CD4-positive, alpha-beta T cell treated with Interleukin-15 for 4 hours (primary cell): ENCODE measurements at regions not wholly inside any gene's neighbourhood (a gene's known extent, or its start where the extent isn't known, plus 50 kb on each side); places are given as distances from the start of the nearest gene placed in this dataset.
"Not testable (repeated sequence)": the region's sequence is repeated elsewhere in the genome, so short reads cannot be mapped to it uniquely, and the experiment has no call there.

Source experiments
- DNase-seq: peaks from one replicate; pipeline ENCODE4 v3.0.0-alpha.2; 2020; ENCODE audit warnings: low spot score

DNA sequence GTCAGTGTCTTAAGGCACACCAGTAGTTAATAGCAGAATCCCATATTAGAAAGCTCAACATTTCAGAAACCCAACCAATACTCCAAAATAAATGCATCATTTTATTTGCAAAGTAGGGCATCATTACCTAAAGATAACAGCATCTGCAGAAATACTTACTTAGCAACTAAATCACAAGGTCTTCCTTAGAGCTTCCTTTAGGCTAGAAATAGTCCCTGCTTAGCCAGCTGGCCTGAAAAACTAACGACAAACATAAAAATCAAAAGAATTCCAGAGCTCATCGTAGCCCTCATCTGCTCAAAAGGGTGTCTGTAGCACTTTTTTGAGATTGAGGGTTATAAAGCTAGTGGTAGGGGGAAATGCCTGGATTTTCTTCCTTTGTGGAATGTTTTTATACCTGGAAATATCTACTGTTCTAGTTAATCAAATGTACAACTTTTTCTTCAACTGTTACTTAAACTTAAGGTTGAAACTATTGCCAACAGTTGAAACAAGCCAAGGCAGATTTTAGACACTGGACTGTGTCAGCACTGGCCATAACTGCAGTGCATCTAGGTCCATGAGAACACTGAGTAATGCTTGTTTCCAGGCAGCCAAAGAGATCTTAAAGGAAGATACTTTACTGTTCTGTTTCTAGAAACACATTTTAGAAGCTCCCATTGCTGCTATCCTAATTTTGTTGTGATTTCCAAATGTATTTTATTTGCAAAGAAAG lies 129.4 kb upstream of the RASA1 start:
- no peak for DNase-seq

DNA sequence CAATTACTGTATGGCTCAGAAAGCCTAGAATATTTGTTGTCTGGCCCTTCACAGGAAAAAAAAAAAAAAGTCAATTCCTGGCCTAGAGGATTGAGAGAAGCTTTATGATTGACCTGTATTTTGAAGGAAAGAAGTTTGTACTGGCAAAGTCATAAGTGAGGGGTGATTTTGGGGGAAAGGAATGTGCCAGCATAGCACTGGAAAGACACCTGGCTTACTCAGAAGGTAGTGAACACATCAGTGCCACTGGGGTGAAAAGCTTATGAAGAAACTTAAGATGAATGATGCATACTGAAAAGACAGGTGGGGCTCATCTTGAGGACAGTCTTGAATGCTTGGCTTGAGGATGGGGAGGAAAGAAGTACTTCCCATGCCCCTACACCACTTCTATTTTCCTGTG lies 127.9 kb upstream of the RASA1 start:
- DNase-seq = no peak

DNA sequence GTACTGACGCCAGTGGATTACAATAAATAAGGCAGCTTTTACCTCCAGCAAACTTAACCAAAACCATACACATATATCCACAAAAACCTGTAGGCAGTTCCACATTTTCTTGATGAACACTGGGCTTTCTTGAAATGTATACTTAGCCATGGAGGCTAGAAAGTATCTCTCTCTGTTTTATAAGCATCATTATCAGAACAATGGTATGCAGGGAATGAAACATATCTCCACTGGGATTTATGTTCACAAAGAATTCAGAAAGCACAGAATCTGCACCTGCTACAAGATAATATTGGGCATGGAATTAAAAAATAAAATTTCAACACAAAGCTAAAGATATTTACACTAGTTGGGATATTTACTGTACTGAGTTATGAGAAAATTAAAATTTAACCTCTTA lies 126.1 kb upstream of the RASA1 start:
- no peak for DNase-seq

DNA sequence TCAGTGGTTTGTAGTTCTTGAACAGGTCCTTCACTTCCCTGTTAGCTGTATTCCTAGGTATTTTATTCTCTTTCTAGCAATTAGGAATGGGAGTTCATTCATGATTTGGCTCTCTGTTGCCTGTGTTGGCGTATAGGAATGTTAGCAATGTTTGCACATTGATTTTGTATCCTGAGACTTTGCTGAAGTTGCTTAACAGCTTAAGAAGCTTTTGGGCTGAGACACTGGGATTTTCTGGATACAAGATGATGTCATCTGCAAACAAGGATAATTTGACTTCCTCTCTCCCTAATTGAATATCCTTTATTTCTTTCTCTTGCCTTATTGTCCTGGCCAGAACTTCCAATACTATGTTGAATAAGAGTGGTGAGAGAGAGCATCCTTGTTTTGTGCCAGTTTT lies 121.8 kb upstream of the RASA1 start:
- not testable (repeated sequence) for DNase-seq

DNA sequence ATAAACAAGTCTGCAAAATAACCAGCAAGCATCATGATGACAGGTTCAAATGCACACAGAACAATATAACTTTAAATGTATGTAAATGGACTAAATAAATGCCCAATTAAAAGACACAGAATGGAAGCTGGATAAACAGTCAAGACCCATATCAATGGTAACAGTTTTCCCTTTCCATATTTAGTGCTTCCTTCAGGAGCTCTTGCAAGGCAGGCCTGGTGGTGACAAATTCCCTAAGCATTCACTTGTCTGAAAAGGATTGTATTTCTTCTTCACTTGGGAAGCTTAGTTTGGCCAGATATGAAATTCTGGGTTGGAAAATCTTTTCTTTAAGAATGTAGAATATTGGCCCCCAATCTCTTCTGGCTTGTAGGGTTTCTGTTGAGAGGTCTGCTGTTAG lies 120.2 kb upstream of the RASA1 start:
- no peak for DNase-seq

DNA sequence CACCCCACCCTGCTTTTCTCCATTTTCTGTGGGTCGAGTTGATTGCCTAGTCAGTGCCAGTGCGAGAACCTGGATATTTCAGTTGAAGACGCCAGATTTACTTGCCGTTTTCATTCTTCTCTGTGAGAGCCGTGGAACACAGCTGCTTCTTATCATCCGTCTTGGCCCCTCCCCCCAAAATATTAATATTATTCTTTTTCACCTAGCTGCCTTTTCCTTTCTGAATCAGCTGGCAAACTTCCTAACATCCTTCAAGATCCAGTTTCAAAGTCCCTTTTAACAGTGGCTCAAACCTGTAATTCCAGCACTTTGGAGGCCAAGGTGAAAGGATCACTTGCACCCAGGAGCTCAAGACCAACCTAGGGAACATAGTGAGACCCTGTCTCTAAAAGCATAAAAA lies 117.1 kb upstream of the RASA1 start:
- no peak for DNase-seq

DNA sequence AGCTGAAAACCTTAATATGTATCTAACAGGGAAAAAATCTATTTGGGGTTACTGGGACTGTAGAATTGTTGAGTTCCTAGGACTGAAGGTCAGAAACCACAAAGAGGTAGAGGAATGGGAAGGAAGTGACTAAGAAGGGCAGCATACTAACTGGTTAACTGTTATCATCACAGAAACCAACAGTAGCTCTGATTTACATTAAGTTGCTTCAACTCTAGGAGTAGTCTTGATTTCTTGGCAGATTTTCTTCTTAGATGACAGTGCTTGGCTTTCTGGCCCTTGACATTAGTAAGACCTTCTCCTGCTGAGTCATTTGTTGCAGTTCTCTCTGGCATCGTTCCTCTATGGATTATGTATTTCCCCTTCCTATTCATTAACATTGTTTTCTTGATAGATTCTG lies 116.1 kb upstream of the RASA1 start:
- DNase-seq = no peak

DNA sequence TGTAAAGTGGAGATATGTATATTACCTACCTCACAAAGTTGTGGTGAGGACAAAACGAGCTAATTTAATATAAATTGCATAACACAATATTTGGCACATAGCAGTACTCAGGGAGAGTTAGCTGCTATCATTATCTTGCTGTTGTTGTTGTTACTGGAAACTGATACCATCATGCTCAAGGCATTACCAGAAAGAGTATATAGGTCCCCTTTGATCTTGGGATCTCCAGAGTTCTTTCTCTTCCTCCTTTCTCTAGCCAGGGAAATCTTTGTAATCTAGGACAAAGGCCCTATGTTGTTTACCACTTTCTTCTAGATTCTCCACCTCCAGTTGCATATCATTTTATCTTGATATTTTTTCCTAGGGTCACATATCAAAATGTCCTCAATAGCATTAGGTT lies 114.8 kb upstream of the RASA1 start:
- no peak for DNase-seq

DNA sequence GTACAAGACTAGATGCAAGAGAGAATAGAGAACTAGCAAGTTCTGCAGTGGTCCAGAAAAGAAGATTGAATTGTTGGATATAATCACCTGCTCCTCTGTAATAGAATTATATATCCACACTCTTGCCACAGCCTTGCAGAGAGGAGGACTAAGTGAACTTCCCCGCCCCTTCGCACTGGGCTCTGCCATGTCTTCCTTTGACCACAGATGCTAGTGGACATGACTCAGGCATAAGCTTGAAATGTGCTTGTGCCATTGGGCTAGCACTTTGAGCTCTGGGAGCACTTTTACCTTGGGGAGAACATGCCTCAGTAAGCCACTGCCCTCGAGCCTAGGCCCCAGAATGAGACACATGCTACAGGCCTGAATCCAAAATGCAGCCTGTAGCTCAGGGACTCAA lies 113.5 kb upstream of the RASA1 start:
- DNase-seq = no peak

DNA sequence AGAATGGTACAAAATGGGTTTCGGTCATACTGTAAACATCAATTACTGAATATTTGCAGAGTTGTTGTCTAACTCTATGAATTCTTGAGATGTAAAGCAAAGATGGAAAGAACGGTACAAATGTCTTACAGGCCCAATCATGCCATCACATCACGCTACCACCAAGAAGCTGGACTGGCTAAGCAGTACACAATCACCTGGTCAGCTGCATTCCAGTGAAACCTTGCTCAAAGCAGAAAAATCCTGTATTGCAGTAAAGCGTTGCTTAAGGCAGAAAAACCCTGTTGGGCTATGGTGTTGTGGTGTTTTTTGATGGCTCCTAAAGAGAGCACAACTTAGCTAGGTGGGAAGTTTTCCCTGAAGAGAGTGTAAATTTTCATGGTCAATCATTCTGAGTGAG lies 112.6 kb upstream of the RASA1 start:
- no peak for DNase-seq

DNA sequence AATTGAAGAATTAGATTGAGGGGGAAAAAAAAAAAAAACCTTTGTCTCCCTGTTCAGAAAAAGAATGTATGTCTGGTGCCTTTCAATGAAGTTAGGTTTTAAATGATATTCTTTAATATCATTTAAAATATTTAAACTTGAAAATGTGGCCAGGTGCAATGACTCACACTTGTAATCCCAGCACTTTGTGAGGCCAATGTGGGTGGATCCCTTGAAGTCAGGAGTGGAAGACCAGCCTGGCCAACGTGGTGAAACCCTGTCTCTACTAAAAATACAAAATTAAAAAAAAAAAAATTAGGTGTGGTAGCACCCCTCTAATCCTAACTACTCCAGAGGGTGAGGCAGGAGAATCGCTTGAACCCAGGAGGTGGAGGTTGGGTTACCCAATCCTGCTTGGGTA lies 111.1 kb upstream of the RASA1 start:
- no peak for DNase-seq

DNA sequence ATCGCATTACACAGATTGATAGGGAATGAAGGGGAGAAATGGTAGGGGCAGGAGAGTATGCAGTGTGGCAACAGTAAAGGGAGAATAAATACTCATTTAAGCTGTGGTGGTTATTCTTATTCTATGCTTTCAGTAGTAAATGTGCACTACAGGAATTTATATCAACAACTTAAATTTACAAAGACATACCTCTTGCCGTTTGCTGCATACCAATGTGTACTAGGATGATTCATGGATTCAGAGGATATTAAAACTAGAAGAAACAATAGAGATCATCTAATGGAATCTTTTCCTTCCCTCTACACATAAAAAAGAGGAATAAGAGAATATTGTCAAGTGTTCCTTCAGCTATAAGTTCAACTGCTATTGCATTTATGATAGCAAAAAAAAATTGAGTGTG lies 103.3 kb upstream of the RASA1 start:
- no peak for DNase-seq

DNA sequence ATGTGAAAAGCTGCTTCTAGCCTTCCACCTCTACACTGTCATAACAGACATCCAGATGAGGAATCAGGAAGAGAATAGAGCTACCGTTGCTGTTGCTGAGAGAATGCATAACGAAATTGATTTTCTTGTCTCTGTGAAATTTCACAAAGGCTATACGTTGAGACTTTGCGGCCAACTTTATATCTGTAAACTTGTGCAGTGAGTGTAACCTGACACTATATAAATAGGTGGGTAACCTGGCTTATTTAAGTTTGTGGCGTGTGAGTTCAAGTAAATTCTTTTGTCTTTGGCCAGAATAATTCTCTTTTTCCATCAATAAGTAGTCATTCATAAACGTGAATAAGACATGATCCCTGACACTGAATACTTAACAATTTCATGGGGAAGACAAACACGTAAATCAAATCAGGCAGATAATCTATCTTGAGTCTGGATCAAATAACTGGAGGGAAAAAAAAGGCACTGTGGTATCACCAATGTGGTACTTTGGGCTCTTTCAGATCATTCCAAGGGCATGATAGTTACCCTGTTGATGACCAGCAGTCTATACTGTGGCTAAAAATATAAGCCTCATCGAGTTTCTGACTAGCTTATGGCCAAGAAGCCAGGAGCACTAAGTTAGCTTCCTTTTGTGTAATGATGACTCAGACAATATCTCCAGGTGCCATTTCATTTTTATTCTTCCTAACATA lies 98.2 kb upstream of the RASA1 start:
- no peak for DNase-seq

DNA sequence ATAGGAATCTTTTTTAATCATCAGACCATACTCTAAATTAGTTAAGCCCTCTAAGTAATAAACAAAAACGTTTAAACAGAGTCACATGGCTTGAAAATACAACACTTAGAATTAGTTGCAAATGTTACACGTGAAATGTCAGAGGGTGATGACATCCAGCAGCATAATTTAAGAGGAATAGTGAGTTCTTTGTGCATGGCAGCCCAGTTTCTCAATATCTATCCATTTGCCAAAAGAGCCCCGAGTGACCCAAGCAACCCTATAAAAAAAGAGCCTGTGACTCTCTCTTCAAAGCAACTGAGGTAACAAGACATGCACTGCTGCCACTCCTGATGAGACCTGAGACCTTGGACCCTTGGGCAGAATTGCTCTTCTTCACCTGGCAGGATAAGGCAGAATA lies 96.9 kb upstream of the RASA1 start:
- no peak for DNase-seq

DNA sequence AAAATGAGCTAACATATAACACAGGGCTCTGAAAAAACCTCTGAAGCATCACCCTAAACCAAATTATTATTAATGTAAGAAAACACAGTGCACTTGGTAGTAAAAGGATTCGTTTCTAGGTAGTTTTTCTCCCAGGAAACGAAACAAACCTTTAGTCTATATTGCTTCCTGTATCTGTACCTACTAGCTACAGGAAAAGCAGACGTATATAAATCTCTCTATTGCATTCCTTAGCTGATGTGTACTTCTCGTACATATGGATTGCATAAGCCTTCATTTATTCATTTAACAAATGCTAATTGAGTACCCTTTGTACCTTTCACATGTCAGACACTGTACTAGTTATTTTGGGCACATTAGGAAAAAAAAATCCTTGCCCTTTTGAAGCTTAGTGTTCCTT lies 85.0 kb upstream of the RASA1 start:
- DNase-seq = peak; percentile 9

DNA sequence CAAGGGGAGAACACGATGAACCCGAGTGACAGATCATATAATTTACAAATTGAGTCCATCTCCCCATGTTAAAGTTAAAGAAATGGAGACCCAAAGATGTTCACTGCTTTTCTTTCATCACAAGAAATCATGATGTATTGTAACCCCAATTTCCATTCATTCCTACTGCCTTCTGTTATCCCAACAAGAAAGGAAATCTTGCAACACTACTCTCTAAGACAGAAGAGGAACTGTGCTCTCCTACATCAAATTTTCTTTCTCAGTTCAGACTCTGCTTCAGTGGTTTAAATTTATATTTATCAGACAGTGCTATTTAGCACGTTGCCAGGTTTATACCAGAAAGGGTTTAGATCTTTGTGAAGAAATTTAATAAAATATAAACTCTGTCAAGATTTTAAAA lies 83.8 kb upstream of the RASA1 start:
- no peak for DNase-seq

DNA sequence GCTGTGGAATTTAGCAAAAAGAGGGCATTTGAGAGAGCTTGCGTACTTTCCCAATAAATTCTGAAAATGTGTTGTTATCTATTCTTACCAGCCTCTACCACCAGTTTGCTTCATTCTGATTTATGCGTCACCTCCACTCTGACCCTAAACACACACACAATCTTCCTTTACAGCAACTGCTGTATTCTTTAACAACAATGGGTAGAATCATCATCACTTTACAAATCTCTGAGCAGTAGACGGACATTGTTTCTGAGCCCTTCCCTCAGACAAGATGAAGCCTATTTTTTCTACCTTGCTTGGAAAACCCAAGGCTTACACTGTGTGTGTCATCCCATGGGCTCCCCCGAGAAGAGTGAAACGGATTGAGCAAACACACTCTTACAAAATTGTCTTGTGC lies 83.1 kb upstream of the RASA1 start:
- DNase-seq = no peak

DNA sequence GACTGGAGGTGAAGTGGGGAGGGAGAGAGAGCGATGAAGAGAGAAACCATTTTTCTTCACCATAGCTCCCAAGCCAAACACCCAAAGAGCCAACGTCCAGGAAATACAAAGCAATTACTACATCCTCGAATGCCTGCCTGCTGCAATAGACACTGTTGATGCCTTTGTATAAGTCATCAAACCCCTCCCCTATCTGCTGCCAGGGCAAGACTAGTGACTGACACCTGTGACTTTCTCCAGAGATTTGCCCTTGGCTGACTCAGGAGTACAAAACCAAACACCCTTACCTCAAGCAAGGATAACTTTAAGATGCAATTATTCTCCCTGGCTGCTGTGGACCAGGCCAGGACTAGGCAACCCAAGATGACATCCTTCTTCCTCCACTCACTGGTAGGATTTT lies 81.8 kb upstream of the RASA1 start:
- DNase-seq = no peak

DNA sequence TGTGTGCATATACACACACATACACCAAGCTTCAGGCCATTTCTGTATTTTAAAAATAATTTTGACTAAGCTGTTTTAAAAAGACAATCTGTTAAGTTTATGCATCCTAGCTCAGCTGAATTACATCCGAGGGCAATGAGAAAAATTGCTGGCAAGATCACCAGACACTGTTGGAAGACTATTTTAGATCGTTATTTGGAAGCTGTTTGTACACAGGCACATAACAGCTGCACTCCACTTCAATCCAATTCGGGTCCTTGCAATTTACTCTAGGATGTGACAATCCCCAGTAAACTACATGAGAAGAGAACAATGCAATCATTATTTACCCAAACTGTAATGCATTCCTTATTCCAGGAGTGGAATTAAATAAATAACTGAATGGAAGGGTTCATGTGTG lies 79.3 kb upstream of the RASA1 start:
- no peak for DNase-seq

DNA sequence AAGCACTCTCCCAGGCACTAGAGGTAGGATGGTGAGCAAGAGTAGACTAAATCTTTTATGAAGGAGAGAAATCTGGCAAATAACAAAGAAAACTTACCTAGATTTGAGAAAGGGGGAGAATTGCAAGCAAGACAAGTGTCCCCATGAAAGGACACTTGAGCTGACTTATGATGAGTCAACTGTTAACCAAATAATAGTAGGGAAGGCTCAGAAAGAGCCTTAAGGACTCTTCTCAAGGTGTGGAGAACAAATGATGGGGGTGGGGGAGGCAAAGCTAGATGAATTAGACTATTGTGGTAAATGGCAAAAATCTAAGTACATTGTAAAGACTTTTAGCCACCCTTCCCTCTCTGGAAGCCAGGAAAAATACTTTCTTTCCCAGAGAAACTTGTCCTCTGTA lies 77.6 kb upstream of the RASA1 start:
- DNase-seq = no peak

DNA sequence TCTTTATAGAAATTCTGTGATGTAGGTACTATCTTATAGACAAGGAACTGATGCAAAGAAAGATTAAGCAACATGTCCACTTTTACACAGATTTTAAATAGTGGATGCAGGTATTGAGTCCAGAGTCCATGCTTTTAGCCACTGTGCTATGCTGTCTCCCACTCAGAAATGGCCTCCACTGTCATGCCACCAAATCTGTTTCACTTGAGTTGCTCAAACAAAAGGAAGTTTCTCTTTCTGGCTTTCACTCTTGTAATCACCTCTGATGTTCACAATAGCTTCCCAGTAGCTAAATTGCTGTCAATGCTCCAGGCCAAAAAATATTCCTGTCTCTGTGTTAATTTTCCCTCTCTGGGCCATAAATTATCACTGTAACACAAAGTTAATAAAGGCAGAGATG lies 77.0 kb upstream of the RASA1 start:
- DNase-seq = no peak

DNA sequence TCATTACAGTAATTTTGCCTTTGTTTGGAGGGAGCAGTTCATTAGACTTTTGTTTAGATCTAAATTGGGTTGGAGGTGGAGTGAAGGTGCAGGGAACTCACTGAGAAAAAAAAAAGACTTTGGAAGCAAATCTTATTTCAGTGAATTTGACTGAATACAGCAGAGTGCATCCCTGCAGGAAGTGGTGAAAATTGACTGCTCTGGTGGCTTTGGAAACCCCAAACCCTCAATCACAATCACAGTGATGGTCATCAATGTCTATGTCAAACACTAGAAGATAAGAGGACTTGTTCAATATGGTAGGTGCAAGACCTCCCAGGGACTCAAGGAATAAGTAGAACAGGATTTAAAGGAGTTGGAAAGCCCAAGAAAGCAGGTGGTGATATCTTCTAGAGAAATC lies 76.0 kb upstream of the RASA1 start:
- no peak for DNase-seq

DNA sequence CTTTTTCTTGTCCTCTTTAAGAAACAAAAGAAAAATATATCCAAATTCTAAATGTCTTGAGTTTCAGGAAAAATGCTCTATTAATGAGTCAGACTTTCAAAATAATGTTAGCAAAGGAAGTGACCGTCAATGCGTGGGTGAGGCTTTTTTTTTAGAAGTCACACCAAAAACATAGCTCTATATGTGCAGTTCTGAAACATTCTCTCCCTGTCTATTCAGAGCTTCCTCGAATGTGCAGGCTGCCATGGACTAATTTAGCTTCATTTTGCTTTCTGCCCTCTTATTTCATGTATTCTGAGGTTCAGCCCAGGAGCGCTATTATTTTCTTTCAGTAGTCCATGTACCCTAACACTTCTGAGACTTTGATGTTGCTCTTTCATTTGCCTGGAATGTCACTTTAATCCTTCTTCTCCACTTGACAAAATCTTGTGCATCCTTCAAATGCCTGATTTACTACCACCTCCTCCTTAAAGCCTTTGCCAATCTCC lies 72.5 kb upstream of the RASA1 start:
- peak; percentile 4 for DNase-seq

DNA sequence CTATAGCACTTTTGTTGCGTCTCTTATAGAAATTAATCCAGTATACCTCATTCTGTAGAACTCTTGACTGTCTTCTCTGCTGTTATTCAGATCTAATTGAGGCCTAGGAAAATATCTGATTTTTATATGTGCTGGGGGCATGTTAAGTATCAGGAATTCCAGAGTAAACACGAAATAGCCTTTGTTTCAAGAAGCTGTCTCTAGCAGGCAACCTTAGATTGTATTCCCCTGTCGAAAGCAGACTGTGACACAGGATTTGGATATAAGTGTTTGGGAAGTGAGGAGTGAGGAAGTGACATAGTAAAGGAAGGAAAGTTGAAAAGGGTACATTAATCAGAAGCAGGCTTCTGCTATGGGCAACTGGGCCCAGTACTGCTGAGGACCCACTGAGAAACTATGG lies 72.1 kb upstream of the RASA1 start:
- no peak for DNase-seq
